Activated CD4-positive, alpha-beta T cell treated with anti-CD3 and anti-CD28 coated beads, Interleukin-2, amount 10 ng/mL, durations not matched to agents 7 days and 5 days (primary cell): ENCODE measurements at regions not wholly inside any gene's neighbourhood (a gene's known extent, or its start where the extent isn't known, plus 50 kb on each side); places are given as distances from the start of the nearest gene placed in this dataset.
"Not testable (repeated sequence)": the region's sequence is repeated elsewhere in the genome, so short reads cannot be mapped to it uniquely, and the experiment has no call there.

ENCODE experiments used
- CTCF ChIA-PET: fragments of 350-600 bp; sonication (Branson Sonifier 250); formaldehyde crosslinking; loops from one replicate; lab custom pipeline; 2021; ENCODE audit warnings: antibody characterized with exemption; lab: Charles Lee
- POLR2A ChIA-PET: fragments of 350-600 bp; sonication (Branson Sonifier 250); formaldehyde crosslinking; loops from one replicate; lab custom pipeline; 2021; ENCODE audit warnings: antibody characterized with exemption; lab: Charles Lee
- DNase-seq: peaks from one replicate; pipeline ENCODE4 v3.0.0-alpha.2; 2020
- H3K27ac Mint-ChIP-seq: one replicate; pipeline ENCODE4 v1.8.0; 2021; ENCODE audit warnings: mild to moderate bottlenecking, moderate library complexity, mixed read lengths
- H3K27me3 Mint-ChIP-seq: one replicate; pipeline ENCODE4 v1.8.0; 2021; ENCODE audit warnings: mixed read lengths
- H3K36me3 Mint-ChIP-seq: one replicate; pipeline ENCODE4 v1.8.0; 2021; ENCODE audit warnings: low read depth, mixed read lengths
- H3K4me1 Mint-ChIP-seq: one replicate; pipeline ENCODE4 v1.8.0; 2021; ENCODE audit warnings: mixed read lengths
- H3K4me3 Mint-ChIP-seq: one replicate; pipeline ENCODE4 v1.8.0; 2021; ENCODE audit warnings: mild to moderate bottlenecking, moderate library complexity, mixed read lengths
- H3K9me3 Mint-ChIP-seq: one replicate; pipeline ENCODE4 v1.8.0; 2021; ENCODE audit warnings: mixed read lengths

- H3K9me3 Mint-ChIP-seq, H3K4me3 Mint-ChIP-seq, H3K27ac Mint-ChIP-seq, H3K4me1 Mint-ChIP-seq, DNase-seq, CTCF ChIA-PET, H3K36me3 Mint-ChIP-seq, POLR2A ChIA-PET, H3K27me3 Mint-ChIP-seq: not testable (repeated sequence)
Measured at GRCh38 chrX:39798488-39798887, 299.3 kb downstream of the BCOR start.

- H3K27me3 Mint-ChIP-seq, result no peaks in the 10 kb centered on the region
- no peak for DNase-seq
- ChIA-PET POLR2A (no interaction called here), CTCF (interaction anchor here (0.6 kb wide), 1 partner anchor 28 kb away, joined by 3 read pairs; no protein-coding TSS in a partner anchor)
- H3K27ac Mint-ChIP-seq, result no peak overlapping the region
- H3K4me1 Mint-ChIP-seq, result no peaks in the 10 kb centered on the region
- H3K36me3 Mint-ChIP-seq, result no peaks in the 10 kb centered on the region
- H3K9me3 Mint-ChIP-seq, result no peaks in the 10 kb centered on the region
- H3K4me3 Mint-ChIP-seq, result no peak overlapping the region
Measured at GRCh38 chrX:39802354-39802753, 295.4 kb downstream of the BCOR start.

- DNase-seq, result no peak
- no peak overlapping the region for H3K27ac Mint-ChIP-seq
- H3K9me3 Mint-ChIP-seq, result no peaks in the 10 kb centered on the region
- H3K4me1 Mint-ChIP-seq, result no peaks in the 10 kb centered on the region
- ChIA-PET POLR2A (no interaction called here), CTCF (no interaction called here)
- H3K4me3 Mint-ChIP-seq, result no peak overlapping the region
- H3K27me3 Mint-ChIP-seq, result no peaks in the 10 kb centered on the region
- H3K36me3 Mint-ChIP-seq, result no peaks in the 10 kb centered on the region
Measured at GRCh38 chrX:39802908-39803307, 294.9 kb downstream of the BCOR start.

GRCh38 chrX:39805022-39805421, 292.7 kb downstream of the BCOR start:
- no peak for DNase-seq
- ChIA-PET CTCF (interaction anchor here (0.5 to 1.3 kb wide), 2 partner anchors 9 to 653 kb away, joined by 3 read pairs; no protein-coding TSS in a partner anchor), POLR2A (no interaction called here)
- no peak overlapping the region for H3K27ac Mint-ChIP-seq
- no peaks in the 10 kb centered on the region for H3K36me3 Mint-ChIP-seq
- no peak overlapping the region for H3K4me3 Mint-ChIP-seq
- no peaks in the 10 kb centered on the region for H3K27me3 Mint-ChIP-seq
- H3K4me1 Mint-ChIP-seq, result no peaks in the 10 kb centered on the region
- H3K9me3 Mint-ChIP-seq, result no peaks in the 10 kb centered on the region

- POLR2A ChIA-PET, result no interaction called here
- DNase-seq, result no peak
Measured at GRCh38 chrX:39805825-39806224, 291.9 kb downstream of the BCOR start.

GRCh38 chrX:39808471-39808917, 289.3 kb downstream of the BCOR start:
- ChIA-PET CTCF (no interaction called here), POLR2A (no interaction called here)
- Mint-ChIP-seq H3K27me3 (no peaks in the 10 kb centered on the region), H3K4me3 (no peak overlapping the region), H3K27ac (no peak overlapping the region), H3K9me3 (no peaks in the 10 kb centered on the region), H3K36me3 (no peaks in the 10 kb centered on the region), H3K4me1 (no peaks in the 10 kb centered on the region)
- DNase-seq, result no peak

More at GRCh38 chrX:39805825-39806224, 291.9 kb downstream of the BCOR start:
- no peak overlapping the region for H3K4me3 Mint-ChIP-seq
- H3K4me1 Mint-ChIP-seq, result no peaks in the 10 kb centered on the region
- H3K27me3 Mint-ChIP-seq, result no peaks in the 10 kb centered on the region
- CTCF ChIA-PET, result interaction anchor here (1.3 kb wide), 1 partner anchor 9 kb away, joined by 3 read pairs; no protein-coding TSS in a partner anchor
- H3K9me3 Mint-ChIP-seq, result no peaks in the 10 kb centered on the region
- H3K27ac Mint-ChIP-seq, result no peak overlapping the region
- H3K36me3 Mint-ChIP-seq, result no peaks in the 10 kb centered on the region

GRCh38 chrX:39809331-39809730, 288.4 kb downstream of the BCOR start:
- no peak overlapping the region for H3K27ac Mint-ChIP-seq
- CTCF ChIA-PET, result interaction anchor here (0.5 to 2.1 kb wide), 4 partner anchors 12 to 211 kb away, joined by 3 to 6 read pairs (median 4); no protein-coding TSS in a partner anchor
- DNase-seq, result no peak
- peaks cover 3% of the 10 kb centered on the region for H3K4me1 Mint-ChIP-seq
- no peak overlapping the region for H3K4me3 Mint-ChIP-seq
- H3K36me3 Mint-ChIP-seq, result no peaks in the 10 kb centered on the region
- no peaks in the 10 kb centered on the region for H3K9me3 Mint-ChIP-seq
- no peaks in the 10 kb centered on the region for H3K27me3 Mint-ChIP-seq
- POLR2A ChIA-PET, result interaction anchor here (0.6 kb wide), 2 partner anchors 45 to 1005 kb away, joined by 5 to 6 read pairs; no protein-coding TSS in a partner anchor

GRCh38 chrX:39810901-39811300, 286.9 kb downstream of the BCOR start:
- Mint-ChIP-seq H3K27ac (no peak overlapping the region), H3K27me3 (no peaks in the 10 kb centered on the region), H3K4me3 (no peak overlapping the region), H3K4me1 (peaks cover 13% of the 10 kb centered on the region), H3K9me3 (no peaks in the 10 kb centered on the region), H3K36me3 (no peaks in the 10 kb centered on the region)
- no peak for DNase-seq
- ChIA-PET CTCF (interaction anchor here (1.0 to 2.1 kb wide), 5 partner anchors 14 to 251 kb away, joined by 3 to 6 read pairs (median 3); no protein-coding TSS in a partner anchor), POLR2A (no interaction called here)

- POLR2A ChIA-PET, result no interaction called here
- no peaks in the 10 kb centered on the region for H3K9me3 Mint-ChIP-seq
- H3K27me3 Mint-ChIP-seq, result no peaks in the 10 kb centered on the region
- no peak overlapping the region for H3K27ac Mint-ChIP-seq
- CTCF ChIA-PET, result interaction anchor here (0.7 to 1.9 kb wide), 5 partner anchors 16 to 250 kb away, joined by 3 to 5 read pairs (median 3); no protein-coding TSS in a partner anchor
- DNase-seq, result no peak
- H3K4me3 Mint-ChIP-seq, result no peak overlapping the region
- no peaks in the 10 kb centered on the region for H3K36me3 Mint-ChIP-seq
- peaks cover 17% of the 10 kb centered on the region for H3K4me1 Mint-ChIP-seq
Measured at GRCh38 chrX:39811376-39811775, 286.4 kb downstream of the BCOR start.

GRCh38 chrX:39813631-39814277, 284.0 kb downstream of the BCOR start:
- peak overlapping the region; percentile 9 for H3K27ac Mint-ChIP-seq
- no peaks in the 10 kb centered on the region for H3K36me3 Mint-ChIP-seq
- CTCF ChIA-PET, result interaction anchor here (1.0 to 1.3 kb wide), 3 partner anchors 8 to 157 kb away, joined by 3 to 5 read pairs (median 4); no protein-coding TSS in a partner anchor
- H3K9me3 Mint-ChIP-seq, result no peaks in the 10 kb centered on the region
- H3K27me3 Mint-ChIP-seq, result no peaks in the 10 kb centered on the region
- DNase-seq, result no peak
- POLR2A ChIA-PET, result interaction anchor here (0.6 kb wide), 1 partner anchor 41 kb away, joined by 3 read pairs; no protein-coding TSS in a partner anchor
- H3K4me3 Mint-ChIP-seq, result no peak overlapping the region
- H3K4me1 Mint-ChIP-seq, result peaks cover 33% of the 10 kb centered on the region

- Mint-ChIP-seq H3K9me3 (no peaks in the 10 kb centered on the region), H3K27me3 (no peaks in the 10 kb centered on the region), H3K4me3 (no peak overlapping the region), H3K27ac (no peak overlapping the region), H3K36me3 (no peaks in the 10 kb centered on the region), H3K4me1 (peaks cover 33% of the 10 kb centered on the region)
- ChIA-PET POLR2A (interaction anchor here (0.6 kb wide), 1 partner anchor 41 kb away, joined by 3 read pairs; no protein-coding TSS in a partner anchor), CTCF (interaction anchor here (0.8 to 1.3 kb wide), 5 partner anchors 9 to 453 kb away, joined by 3 to 5 read pairs (median 3); no protein-coding TSS in a partner anchor)
- peak; percentile 52 for DNase-seq
Measured at GRCh38 chrX:39814391-39814790, 283.4 kb downstream of the BCOR start.

GRCh38 chrX:39815631-39816030, 282.1 kb downstream of the BCOR start:
- no peak overlapping the region for H3K4me3 Mint-ChIP-seq
- ChIA-PET CTCF (interaction anchor here (1.2 to 3.2 kb wide), 3 partner anchors 20 to 314 kb away, joined by 3 to 10 read pairs (median 3); no protein-coding TSS in a partner anchor), POLR2A (interaction anchor here (0.7 kb wide), 1 partner anchor 278 kb away, joined by 3 read pairs; no protein-coding TSS in a partner anchor)
- peaks cover 33% of the 10 kb centered on the region for H3K4me1 Mint-ChIP-seq
- H3K27ac Mint-ChIP-seq, result no peak overlapping the region
- no peaks in the 10 kb centered on the region for H3K36me3 Mint-ChIP-seq
- H3K9me3 Mint-ChIP-seq, result no peaks in the 10 kb centered on the region
- peaks cover 5% of the 10 kb centered on the region for H3K27me3 Mint-ChIP-seq
- no peak for DNase-seq
